OCI-LY7 (cell line): ENCODE measurements at regions not wholly inside any gene's neighbourhood (a gene's known extent, or its start where the extent isn't known, plus 50 kb on each side); places are given as distances from the start of the nearest gene placed in this dataset.

Source experiments
- BruUV-seq: library from RNA; stranded (reverse); fragments of 400-500 nt; replicated peaks from 2 replicates; lab custom pipeline; 2021; lab: Mats Ljungman, UMichigan
- CTCF ChIA-PET: fragments of 300-600 bp; sonication (Branson Sonifier 250); formaldehyde crosslinking; loops from one replicate; lab custom pipeline; 2022; ENCODE audit warnings: antibody characterized with exemption; ENCODE audit not compliant: unreplicated experiment; lab: Charles Lee
- POLR2A ChIA-PET: fragments of 300-600 bp; sonication (Branson Sonifier 250); formaldehyde crosslinking; loops from one replicate; lab custom pipeline; 2022; ENCODE audit warnings: antibody characterized with exemption; lab: Charles Lee
- DNase-seq: peaks from one replicate; pipeline ENCODE4 v3.0.0-alpha.2; 2015; ENCODE audit warnings: low spot score
- H2AFZ ChIP-seq: fragments of 200-600 bp; sonication (generic), shearing (Covaris generic); 2 replicates; pipeline ENCODE4 v1.6.1; 2014; ENCODE audit warnings: mild to moderate bottlenecking, antibody characterized with exemption, low read length, moderate library complexity
- H3K27ac ChIP-seq: fragments of 200-600 bp; sonication (generic); 2 replicates; pipeline ENCODE4 v1.5.1; 2014; ENCODE audit warnings: mixed run types, low read depth, mild to moderate bottlenecking, moderate library complexity, low read length, inconsistent platforms; ENCODE audit not compliant: poor library complexity, severe bottlenecking
- H3K36me3 ChIP-seq: fragments of 200-600 bp; sonication (generic); 2 replicates; pipeline ENCODE4 v1.6.1; 2014; ENCODE audit warnings: mild to moderate bottlenecking, antibody characterized with exemption, low read length, moderate library complexity, mixed read lengths; ENCODE audit not compliant: insufficient read depth
- H3K4me1 ChIP-seq: fragments of 200-600 bp; sonication (generic); 2 replicates; pipeline ENCODE4 v1.5.1; 2014; ENCODE audit warnings: mild to moderate bottlenecking, low read length; ENCODE audit not compliant: insufficient read depth, poor library complexity, severe bottlenecking
- H3K4me2 ChIP-seq: fragments of 200-600 bp; sonication (generic); 2 replicates; pipeline ENCODE4 v1.6.1; 2014; ENCODE audit warnings: mild to moderate bottlenecking, low read length
- H3K4me3 ChIP-seq: fragments of 200-600 bp; sonication (generic); 2 replicates; pipeline ENCODE4 v1.5.1; 2014; ENCODE audit warnings: mild to moderate bottlenecking, low read depth, low read length; ENCODE audit not compliant: poor library complexity, severe bottlenecking
- H3K79me2 ChIP-seq: fragments of 200-600 bp; sonication (generic); 2 replicates; pipeline ENCODE4 v1.6.1; 2016; ENCODE audit warnings: low read depth, mild to moderate bottlenecking, low read length, moderate library complexity, mixed read lengths; ENCODE audit not compliant: insufficient read depth
- H3K9me2 ChIP-seq: fragments of 200-600 bp; sonication (generic); 2 replicates; pipeline ENCODE4 v1.6.1; 2016; ENCODE audit warnings: mild to moderate bottlenecking, low read length, mixed read lengths; ENCODE audit not compliant: insufficient read depth
- H3K9me3 ChIP-seq: fragments of 200-600 bp; sonication (generic); 2 replicates; pipeline ENCODE4 v1.6.1; 2014; ENCODE audit warnings: mild to moderate bottlenecking, mixed run types, low read length, mixed read lengths
- H4K20me1 ChIP-seq: fragments of 200-600 bp; sonication (generic); 2 replicates; pipeline ENCODE4 v1.6.1; 2014; ENCODE audit warnings: mild to moderate bottlenecking, antibody characterized with exemption, low read length, moderate library complexity, mixed read lengths; ENCODE audit not compliant: insufficient read depth
- EZH2phosphoT487 ChIP-seq: fragments of 200-600 bp; sonication (generic); IDR thresholded peaks from 2 replicates; pipeline ENCODE4 v1.6.1; 2018; ENCODE audit warnings: low read depth, borderline replicate concordance, mild to moderate bottlenecking, mixed run types, antibody characterized with exemption, low read length, moderate library complexity, mixed read lengths
- intact Hi-C: fragments of 100-400 bp; cut with micrococcal nuclease; formaldehyde crosslinking; loops from one replicate; pipeline ENCODE4 v1.10.0; 2022; ENCODE audit not compliant: unreplicated experiment
- TF ChIP-seq, protein P1 (sequence below): fragments of 200-600 bp; sonication (generic); conservative IDR thresholded peaks from 2 replicates; pipeline ENCODE4 v1.5.1; 2014; ENCODE audit warnings: mild to moderate bottlenecking, antibody characterized with exemption, low read length, moderate library complexity, mixed read lengths

DNA sequence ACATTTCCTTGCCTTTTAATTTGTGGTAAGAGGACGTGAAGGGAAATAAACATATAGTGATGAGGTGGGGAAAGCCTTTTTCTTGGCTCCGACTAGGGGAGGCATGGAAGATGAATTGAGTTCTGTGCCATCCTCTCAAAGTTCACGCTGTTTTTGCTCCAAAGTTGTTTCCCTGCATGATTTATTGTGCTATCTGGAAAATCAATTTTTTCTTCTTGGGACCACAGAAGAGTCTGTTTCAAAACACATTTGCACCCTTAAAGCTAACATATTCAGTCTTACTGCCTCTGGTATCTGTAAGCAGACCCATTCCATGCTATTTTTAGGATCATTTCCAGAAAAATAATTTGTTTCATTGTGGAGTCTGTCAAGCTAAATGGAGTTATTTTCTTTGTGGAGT is 57.6 kb upstream of the KCNG1 start:
- Histone ChIP-seq H3K27ac (no peak overlapping the region), H3K9me2 (no peaks in the 10 kb centered on the region), H4K20me1 (no peaks in the 10 kb centered on the region), H3K4me1 (no peaks in the 10 kb centered on the region), H3K4me3 (no peak overlapping the region), H3K4me2 (no peak overlapping the region), H3K36me3 (no peaks in the 10 kb centered on the region), H3K79me2 (no peaks in the 10 kb centered on the region), H3K9me3 (no peaks in the 10 kb centered on the region), H2AFZ (no peak overlapping the region)
- no TSS peak for BruUV-seq
- ChIA-PET CTCF (no interaction called here), POLR2A (interaction anchor here (0.5 to 0.6 kb wide), 2 partner anchors 65 to 402 kb away, joined by 3 read pairs; no protein-coding TSS in a partner anchor)
- intact Hi-C loops: no loop called here
- DNase-seq: no peak
- TF ChIP-seq, protein P1, sequence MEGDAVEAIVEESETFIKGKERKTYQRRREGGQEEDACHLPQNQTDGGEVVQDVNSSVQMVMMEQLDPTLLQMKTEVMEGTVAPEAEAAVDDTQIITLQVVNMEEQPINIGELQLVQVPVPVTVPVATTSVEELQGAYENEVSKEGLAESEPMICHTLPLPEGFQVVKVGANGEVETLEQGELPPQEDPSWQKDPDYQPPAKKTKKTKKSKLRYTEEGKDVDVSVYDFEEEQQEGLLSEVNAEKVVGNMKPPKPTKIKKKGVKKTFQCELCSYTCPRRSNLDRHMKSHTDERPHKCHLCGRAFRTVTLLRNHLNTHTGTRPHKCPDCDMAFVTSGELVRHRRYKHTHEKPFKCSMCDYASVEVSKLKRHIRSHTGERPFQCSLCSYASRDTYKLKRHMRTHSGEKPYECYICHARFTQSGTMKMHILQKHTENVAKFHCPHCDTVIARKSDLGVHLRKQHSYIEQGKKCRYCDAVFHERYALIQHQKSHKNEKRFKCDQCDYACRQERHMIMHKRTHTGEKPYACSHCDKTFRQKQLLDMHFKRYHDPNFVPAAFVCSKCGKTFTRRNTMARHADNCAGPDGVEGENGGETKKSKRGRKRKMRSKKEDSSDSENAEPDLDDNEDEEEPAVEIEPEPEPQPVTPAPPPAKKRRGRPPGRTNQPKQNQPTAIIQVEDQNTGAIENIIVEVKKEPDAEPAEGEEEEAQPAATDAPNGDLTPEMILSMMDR: no peak
- no peak for TF ChIP-seq EZH2phosphoT487

DNA sequence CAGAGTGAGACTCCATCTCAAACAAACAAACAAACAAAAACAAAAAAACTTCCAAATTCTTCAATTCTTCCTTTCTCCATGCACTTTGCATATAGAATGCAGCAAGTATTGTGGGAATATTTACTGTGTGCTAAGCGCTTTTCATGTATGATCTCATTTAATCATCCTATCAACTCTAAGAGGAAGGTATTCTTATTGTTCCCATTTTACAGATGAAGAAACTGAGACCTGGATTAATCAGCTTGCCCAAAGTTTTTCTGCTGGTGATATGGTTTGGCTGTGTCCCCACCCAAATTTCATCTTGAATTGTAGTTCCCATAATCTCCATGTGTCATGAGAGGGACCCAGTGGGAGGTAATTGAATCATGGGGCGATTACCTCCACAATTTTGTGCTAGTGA is 56.6 kb upstream of the KCNG1 start:
- Histone ChIP-seq H3K36me3 (no peaks in the 10 kb centered on the region), H3K9me3 (no peaks in the 10 kb centered on the region), H3K4me1 (no peaks in the 10 kb centered on the region), H3K4me3 (no peak overlapping the region), H4K20me1 (no peaks in the 10 kb centered on the region), H3K9me2 (no peaks in the 10 kb centered on the region), H3K4me2 (no peak overlapping the region), H2AFZ (no peak overlapping the region), H3K79me2 (no peaks in the 10 kb centered on the region), H3K27ac (no peak overlapping the region)
- no TSS peak for BruUV-seq
- DNase-seq: no peak
- intact Hi-C loops: no loop called here
- TF ChIP-seq, protein P1: no peak
- no peak for TF ChIP-seq EZH2phosphoT487
- ChIA-PET POLR2A (no interaction called here), CTCF (no interaction called here)

DNA sequence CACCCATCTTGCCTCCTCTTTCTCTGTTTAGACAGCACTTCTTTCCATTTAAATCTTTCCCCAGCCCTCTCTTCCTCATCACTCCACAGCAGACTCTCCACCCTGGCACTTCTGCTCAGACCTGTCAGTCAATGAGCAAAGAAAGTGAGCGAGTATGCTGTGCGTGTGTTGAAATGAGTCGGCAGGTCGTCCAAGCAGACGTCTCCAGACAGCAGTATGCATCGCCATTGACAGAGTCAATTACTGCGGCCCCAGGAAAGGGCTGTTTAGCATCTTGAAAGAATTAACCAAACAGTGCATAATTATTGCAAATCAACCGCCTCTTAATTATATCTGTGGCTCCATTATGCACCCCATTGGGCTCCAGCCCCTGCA is 54.8 kb upstream of the KCNG1 start:
- BruUV-seq: no TSS peak
- H3K4me3 ChIP-seq: no peak overlapping the region
- TF ChIP-seq, protein P1: no peak
- no peak for TF ChIP-seq EZH2phosphoT487
- no peaks in the 10 kb centered on the region for H4K20me1 ChIP-seq
- CTCF ChIA-PET: no interaction called here
- H3K27ac ChIP-seq: no peak overlapping the region
- no peaks in the 10 kb centered on the region for H3K36me3 ChIP-seq
- POLR2A ChIA-PET: no interaction called here
- intact Hi-C loops: no loop called here
- H3K79me2 ChIP-seq: no peaks in the 10 kb centered on the region
- no peaks in the 10 kb centered on the region for H3K9me3 ChIP-seq
- DNase-seq: no peak
- H2AFZ ChIP-seq: no peak overlapping the region
- H3K9me2 ChIP-seq: no peaks in the 10 kb centered on the region
- no peaks in the 10 kb centered on the region for H3K4me1 ChIP-seq
- H3K4me2 ChIP-seq: no peak overlapping the region
